Activated naive CD8-positive, alpha-beta T cell treated with anti-CD3 and anti-CD28 coated beads, Interleukin-2, amount 50 U/mL, for 24 hours (primary cell): ENCODE measurements at regions not wholly inside any gene's neighbourhood (a gene's known extent, or its start where the extent isn't known, plus 50 kb on each side); places are given as distances from the start of the nearest gene placed in this dataset.
"Not testable (repeated sequence)": the region's sequence is repeated elsewhere in the genome, so short reads cannot be mapped to it uniquely, and the experiment has no call there.

Source experiments
- ATAC-seq: fragments of 150-1000 bp; cut with Tn5 transposase; one replicate; pipeline ENCODE4 v1.10.0; 2021
- DNase-seq: peaks from one replicate; pipeline ENCODE4 v3.0.0; 2021
- H3K27ac Mint-ChIP-seq: one replicate; pipeline ENCODE4 v1.8.0; 2021; ENCODE audit warnings: mild to moderate bottlenecking, mixed read lengths
- H3K27me3 Mint-ChIP-seq: one replicate; pipeline ENCODE4 v1.8.0; 2021; ENCODE audit warnings: mixed read lengths
- H3K36me3 Mint-ChIP-seq: one replicate; pipeline ENCODE4 v1.8.0; 2021; ENCODE audit warnings: low read depth, mixed read lengths
- H3K4me1 Mint-ChIP-seq: one replicate; pipeline ENCODE4 v1.8.0; 2021; ENCODE audit warnings: mixed read lengths
- H3K4me3 Mint-ChIP-seq: one replicate; pipeline ENCODE4 v1.8.0; 2021; ENCODE audit warnings: mild to moderate bottlenecking, moderate library complexity, mixed read lengths
- H3K9me3 Mint-ChIP-seq: one replicate; pipeline ENCODE4 v1.8.0; 2021; ENCODE audit warnings: mixed read lengths

DNA sequence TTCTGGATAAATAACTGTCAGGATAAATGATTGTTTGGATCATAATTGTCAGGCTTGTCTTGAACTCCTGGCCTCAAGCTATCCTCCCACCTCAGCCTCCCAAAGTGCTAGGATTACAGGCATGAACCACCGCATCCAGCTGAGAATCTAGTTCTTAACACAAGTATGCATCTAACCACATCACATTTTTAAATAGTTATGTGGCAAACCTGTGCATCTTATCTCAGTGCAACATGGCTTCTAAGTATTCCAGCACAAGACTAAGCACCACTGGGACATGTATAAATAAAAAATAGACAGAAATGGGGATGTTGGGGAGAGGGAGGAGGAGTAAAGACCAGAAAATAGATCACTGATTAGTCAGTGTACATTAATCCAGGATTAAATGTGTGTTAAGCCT is 74.7 kb upstream of the TBL1X start:
- Mint-ChIP-seq H3K36me3 (no peaks in the 10 kb centered on the region), H3K4me1 (no peaks in the 10 kb centered on the region), H3K27ac (no peak overlapping the region), H3K9me3 (no peaks in the 10 kb centered on the region), H3K27me3 (no peaks in the 10 kb centered on the region), H3K4me3 (no peak overlapping the region)
- no peak for DNase-seq
- no peak for ATAC-seq

DNA sequence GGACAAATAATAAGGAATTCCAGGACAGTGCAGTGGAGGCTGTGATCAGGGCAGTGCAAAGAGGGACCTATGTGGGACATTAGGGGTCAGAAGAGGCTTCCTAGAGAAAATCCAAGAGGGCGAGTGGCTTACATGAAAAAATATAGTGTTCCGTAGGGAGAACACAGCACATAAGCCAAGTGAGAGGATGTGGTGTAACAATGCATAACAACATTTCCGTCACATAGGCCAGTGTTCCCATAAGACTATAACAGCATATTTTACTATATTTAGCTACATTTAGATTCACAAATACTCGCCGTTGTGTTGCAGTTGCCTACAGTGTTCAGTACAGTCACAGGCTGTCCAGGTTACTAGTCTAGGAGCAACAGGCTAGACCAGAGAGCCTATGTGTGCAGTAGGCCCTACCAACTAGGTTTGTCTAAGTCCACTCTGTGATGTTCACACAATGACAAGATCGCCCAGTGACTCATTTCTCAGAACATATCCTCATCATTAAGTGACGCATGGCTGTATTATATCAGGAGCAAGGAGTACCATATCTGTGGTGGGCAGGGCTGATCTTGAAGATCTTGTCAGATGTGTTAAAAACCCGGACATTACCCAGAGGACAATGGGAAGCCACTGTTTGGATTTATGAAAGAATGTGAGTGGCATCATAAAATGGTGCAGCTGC is 74.0 kb upstream of the TBL1X start:
- Mint-ChIP-seq H3K4me3 (no peak overlapping the region), H3K27me3 (no peaks in the 10 kb centered on the region), H3K4me1 (no peaks in the 10 kb centered on the region), H3K36me3 (no peaks in the 10 kb centered on the region), H3K27ac (no peak overlapping the region), H3K9me3 (no peaks in the 10 kb centered on the region)
- no peak for ATAC-seq
- no peak for DNase-seq

DNA sequence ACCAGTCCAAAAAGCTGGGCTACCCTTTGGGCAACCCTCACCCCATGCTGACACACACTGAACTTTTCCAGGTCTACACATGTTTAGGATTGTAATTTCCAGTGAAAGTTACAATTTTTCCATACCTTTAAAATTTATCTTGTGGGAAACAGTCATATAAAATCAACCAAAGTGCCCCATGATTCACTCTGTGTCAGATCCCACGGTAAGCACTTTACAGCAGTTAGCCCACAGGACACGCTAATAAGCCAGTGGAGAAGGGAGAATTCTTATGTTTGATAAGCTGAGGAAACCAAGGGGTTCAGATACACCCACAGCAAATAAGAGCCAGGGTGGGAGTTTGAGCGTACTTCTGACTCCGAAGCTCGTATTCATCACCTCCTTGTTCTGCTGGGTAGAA is 72.4 kb upstream of the TBL1X start:
- DNase-seq, result no peak
- Mint-ChIP-seq H3K4me1 (no peaks in the 10 kb centered on the region), H3K27ac (no peak overlapping the region), H3K4me3 (no peak overlapping the region), H3K36me3 (no peaks in the 10 kb centered on the region), H3K27me3 (no peaks in the 10 kb centered on the region), H3K9me3 (no peaks in the 10 kb centered on the region)
- ATAC-seq, result no peak

DNA sequence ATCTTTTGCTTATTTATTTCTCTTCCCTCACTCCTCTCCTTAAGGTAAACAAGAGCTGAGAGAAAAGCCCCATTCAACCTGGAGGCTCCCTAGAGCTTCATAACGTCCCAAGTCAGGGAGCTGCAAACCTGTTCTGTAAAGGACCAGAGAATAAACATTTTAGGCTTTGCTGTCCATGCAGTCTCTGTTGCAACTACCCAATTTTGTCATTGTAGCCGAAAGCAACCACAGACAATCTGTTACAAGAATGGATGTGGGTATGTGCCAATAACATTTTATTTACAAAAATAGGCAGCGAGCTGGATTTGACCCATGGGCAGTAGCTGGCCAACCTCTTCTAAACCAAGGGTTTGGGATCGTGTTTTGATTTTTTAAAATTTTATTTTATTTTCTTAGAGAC is 71.3 kb upstream of the TBL1X start:
- DNase-seq (no peak), ATAC-seq (no peak)
- H3K4me3 Mint-ChIP-seq, result no peak overlapping the region
- H3K27ac Mint-ChIP-seq, result no peak overlapping the region
- no peaks in the 10 kb centered on the region for H3K27me3 Mint-ChIP-seq
- H3K4me1 Mint-ChIP-seq, result no peaks in the 10 kb centered on the region
- no peaks in the 10 kb centered on the region for H3K9me3 Mint-ChIP-seq
- no peaks in the 10 kb centered on the region for H3K36me3 Mint-ChIP-seq

DNA sequence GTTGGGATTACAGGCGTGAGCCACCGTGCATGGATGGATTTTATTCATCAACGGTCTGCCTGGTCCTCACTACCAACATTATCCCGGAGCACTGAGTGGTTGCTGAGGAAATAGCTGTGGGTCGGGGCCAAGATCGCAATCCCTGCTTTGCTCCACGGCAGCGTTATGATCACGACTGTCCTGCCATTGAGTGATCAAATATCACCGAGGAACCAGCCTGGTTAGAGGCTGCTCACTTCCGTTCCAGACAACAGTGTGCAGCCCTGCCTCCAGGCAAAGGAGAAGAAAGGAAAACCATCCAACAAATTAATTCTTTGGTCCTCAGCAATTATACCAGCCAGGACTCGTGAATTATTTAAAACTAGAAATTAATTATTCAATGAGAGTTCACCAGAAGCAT is 70.6 kb upstream of the TBL1X start:
- Mint-ChIP-seq H3K36me3 (no peaks in the 10 kb centered on the region), H3K9me3 (no peaks in the 10 kb centered on the region), H3K4me1 (no peaks in the 10 kb centered on the region), H3K4me3 (no peak overlapping the region), H3K27ac (no peak overlapping the region), H3K27me3 (no peaks in the 10 kb centered on the region)
- no peak for ATAC-seq
- no peak for DNase-seq

DNA sequence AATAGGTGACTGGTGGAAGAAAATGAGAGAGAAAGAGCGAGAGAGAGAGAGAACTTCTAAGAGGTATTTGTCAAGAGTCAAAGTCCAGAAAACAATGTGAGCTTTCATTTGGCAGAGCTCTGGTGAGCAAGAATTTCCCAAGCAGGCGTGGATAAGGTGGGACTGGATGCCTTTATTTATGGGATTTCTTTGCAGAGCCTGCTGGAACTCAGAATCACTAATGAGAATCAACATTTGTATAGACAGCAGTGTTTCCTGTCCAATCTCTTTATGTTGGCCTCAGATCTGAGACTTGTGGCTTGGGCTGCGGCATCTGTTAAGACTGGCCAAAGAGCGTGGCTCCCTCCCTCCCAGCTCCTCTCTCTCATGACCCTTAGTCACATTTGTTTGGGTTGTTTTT is 67.9 kb upstream of the TBL1X start:
- Mint-ChIP-seq H3K4me1 (no peaks in the 10 kb centered on the region), H3K36me3 (no peaks in the 10 kb centered on the region), H3K27me3 (no peaks in the 10 kb centered on the region), H3K4me3 (no peak overlapping the region), H3K27ac (no peak overlapping the region), H3K9me3 (no peaks in the 10 kb centered on the region)
- ATAC-seq (no peak), DNase-seq (no peak)

DNA sequence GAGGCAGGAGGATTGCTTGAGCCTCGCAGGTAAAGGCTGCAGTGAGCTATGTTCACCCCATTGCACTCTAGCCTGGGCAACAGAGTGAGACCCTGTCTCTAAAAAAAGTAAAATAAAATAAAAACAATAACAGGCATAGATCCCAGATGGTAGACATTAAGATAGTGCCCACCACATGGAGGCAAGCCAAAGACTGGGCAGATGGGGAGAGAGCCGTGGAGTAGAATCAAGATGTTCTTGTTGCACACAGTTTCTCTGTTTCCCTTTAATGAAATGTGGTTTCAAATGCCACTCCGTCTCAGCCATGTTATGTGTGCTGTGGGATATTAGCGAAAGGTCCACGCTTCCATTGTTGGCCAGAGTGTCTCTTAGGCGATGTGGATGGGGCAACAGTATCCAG is 63.8 kb upstream of the TBL1X start:
- H3K27ac Mint-ChIP-seq, result no peak overlapping the region
- H3K4me1 Mint-ChIP-seq, result no peaks in the 10 kb centered on the region
- H3K4me3 Mint-ChIP-seq, result no peak overlapping the region
- H3K27me3 Mint-ChIP-seq, result no peaks in the 10 kb centered on the region
- no peaks in the 10 kb centered on the region for H3K36me3 Mint-ChIP-seq
- ATAC-seq (no peak), DNase-seq (no peak)
- H3K9me3 Mint-ChIP-seq, result no peaks in the 10 kb centered on the region

DNA sequence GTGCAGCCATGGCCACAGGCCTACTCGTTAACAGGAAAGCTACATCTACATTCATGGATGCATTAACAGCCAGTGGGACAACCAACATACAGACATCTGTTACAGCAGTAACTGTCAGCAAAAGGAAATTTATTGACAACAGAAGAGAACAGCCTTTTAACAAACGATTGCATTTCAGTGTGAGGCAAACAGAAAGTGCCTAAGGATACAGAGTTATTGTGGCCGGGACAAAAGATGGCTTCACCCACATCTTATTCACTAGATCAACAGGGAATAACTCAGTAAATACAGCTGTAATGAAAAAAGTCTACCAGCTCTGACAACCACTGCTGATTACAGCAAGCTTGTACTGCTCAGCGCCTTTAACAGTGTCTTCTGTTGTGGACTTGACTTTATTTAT is 61.5 kb upstream of the TBL1X start:
- DNase-seq (no peak), ATAC-seq (no peak)
- no peak overlapping the region for H3K27ac Mint-ChIP-seq
- H3K27me3 Mint-ChIP-seq, result no peaks in the 10 kb centered on the region
- no peak overlapping the region for H3K4me3 Mint-ChIP-seq
- peaks cover 4% of the 10 kb centered on the region for H3K9me3 Mint-ChIP-seq
- no peaks in the 10 kb centered on the region for H3K4me1 Mint-ChIP-seq
- H3K36me3 Mint-ChIP-seq, result no peaks in the 10 kb centered on the region

DNA sequence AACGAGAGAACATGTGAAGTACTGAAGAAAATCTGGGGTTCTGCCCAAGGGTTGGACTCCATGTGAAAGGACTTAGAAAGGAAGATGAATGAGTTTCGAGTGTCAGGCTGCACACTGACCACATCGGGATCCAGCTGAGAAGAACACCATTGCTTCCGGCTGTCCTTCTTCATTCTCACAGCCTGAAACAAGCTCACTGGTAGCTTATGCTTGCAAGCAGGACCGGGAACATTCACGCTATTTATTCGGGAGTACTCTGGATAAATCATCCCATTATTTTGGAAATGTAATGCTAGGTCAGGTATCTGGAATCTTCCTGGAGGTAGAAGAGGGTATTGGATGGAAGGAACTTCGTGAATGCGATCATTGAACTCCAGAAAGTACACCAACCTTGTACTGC is 59.2 kb upstream of the TBL1X start:
- not testable (repeated sequence) for H3K27me3 Mint-ChIP-seq, H3K4me3 Mint-ChIP-seq, H3K4me1 Mint-ChIP-seq, H3K36me3 Mint-ChIP-seq, H3K27ac Mint-ChIP-seq, H3K9me3 Mint-ChIP-seq, ATAC-seq
- peak; percentile 2 for DNase-seq

DNA sequence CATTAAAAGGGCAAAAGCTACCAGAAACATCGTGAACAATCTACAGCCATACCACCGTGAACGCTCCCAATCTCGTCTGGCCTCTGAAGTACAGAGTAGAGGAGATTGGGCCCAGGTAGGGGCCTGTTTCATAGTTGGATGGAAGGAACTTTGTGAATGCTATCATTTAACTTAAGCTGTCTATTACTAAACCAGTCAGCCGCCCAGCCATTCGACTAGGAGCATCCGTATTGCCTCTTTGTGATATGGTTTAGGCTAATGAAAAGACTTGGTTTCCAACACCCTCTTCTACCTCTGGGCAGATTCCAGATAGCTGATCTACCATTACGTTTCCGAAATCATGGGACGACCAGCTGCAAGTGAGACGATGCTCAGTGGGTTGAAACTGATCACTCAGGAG is 54.0 kb upstream of the TBL1X start:
- not testable (repeated sequence) for DNase-seq, H3K36me3 Mint-ChIP-seq, ATAC-seq, H3K4me3 Mint-ChIP-seq, H3K27ac Mint-ChIP-seq, H3K9me3 Mint-ChIP-seq, H3K27me3 Mint-ChIP-seq, H3K4me1 Mint-ChIP-seq

DNA sequence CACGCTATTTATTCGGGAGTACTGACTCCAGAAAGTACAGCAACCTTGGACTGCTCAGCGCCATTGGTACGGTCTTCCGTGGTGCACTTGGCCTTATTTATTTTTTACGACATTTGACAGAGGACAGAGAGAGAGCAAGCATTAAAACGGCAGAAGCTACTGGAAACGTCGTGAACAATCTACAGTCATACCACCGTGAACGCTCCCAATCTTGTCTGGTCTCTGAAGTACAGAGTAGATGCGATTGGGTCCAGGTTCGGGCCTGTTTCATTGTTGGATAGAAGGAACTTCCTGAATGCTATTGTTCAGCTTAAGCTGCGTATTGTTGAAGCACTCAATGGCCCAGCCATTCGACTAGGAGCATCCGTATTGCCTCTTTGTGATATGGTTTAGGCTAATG is 53.2 kb upstream of the TBL1X start:
- not testable (repeated sequence) for H3K27ac Mint-ChIP-seq, H3K36me3 Mint-ChIP-seq, H3K4me3 Mint-ChIP-seq, H3K4me1 Mint-ChIP-seq, ATAC-seq, H3K27me3 Mint-ChIP-seq, H3K9me3 Mint-ChIP-seq, DNase-seq

DNA sequence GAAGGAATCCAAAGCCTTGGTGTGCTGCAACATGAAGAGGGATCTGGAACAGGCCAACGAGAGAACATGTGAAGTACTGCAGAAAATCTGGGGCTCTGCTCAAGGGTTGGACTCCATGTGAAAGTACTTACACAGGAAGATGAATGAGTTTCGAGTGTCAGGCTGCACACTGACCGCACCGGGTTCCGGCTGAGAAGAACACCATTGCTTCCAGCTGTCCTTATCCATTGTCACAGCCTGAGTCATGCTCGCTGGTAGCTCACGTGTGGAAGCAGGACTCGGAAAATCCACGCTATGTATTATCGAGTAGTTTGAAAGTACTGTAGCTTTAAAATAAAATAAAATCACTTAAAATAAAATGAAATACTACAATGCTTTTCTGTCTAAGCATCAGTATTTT is 50.4 kb upstream of the TBL1X start:
- ATAC-seq (no peak), DNase-seq (no peak)
- no peak overlapping the region for H3K4me3 Mint-ChIP-seq
- no peaks in the 10 kb centered on the region for H3K4me1 Mint-ChIP-seq
- H3K9me3 Mint-ChIP-seq, result no peaks in the 10 kb centered on the region
- no peaks in the 10 kb centered on the region for H3K27me3 Mint-ChIP-seq
- H3K27ac Mint-ChIP-seq, result no peak overlapping the region
- no peaks in the 10 kb centered on the region for H3K36me3 Mint-ChIP-seq
